CD1c-positive myeloid dendritic cell (primary cell): ENCODE measurements at regions not wholly inside any gene's neighbourhood (a gene's known extent, or its start where the extent isn't known, plus 50 kb on each side); places are given as distances from the start of the nearest gene placed in this dataset.

Experiments
- DNase-seq: peaks from one replicate; pipeline ENCODE4 v3.0.0-alpha.2; 2016; ENCODE audit errors: extremely low spot score

- no peak for DNase-seq
Measured at GRCh38 chr10:78736926-78737630, 331.7 kb upstream of the ZMIZ1 start.

- no peak for DNase-seq
Measured at GRCh38 chr10:78737883-78738856, 330.6 kb upstream of the ZMIZ1 start.

GRCh38 chr10:78738861-78739260 lies 329.9 kb upstream of the ZMIZ1 start:
- DNase-seq = no peak

- no peak for DNase-seq
Measured at GRCh38 chr10:78739444-78740053, 329.2 kb upstream of the ZMIZ1 start.

- no peak for DNase-seq
Measured at GRCh38 chr10:78740976-78741915, 327.5 kb upstream of the ZMIZ1 start.

- DNase-seq = no peak
Measured at GRCh38 chr10:78742406-78742729, 326.4 kb upstream of the ZMIZ1 start.

- DNase-seq = no peak
Measured at GRCh38 chr10:78742730-78743615, 325.8 kb upstream of the ZMIZ1 start.

- no peak for DNase-seq
Measured at GRCh38 chr10:78744056-78744455, 324.7 kb upstream of the ZMIZ1 start.

- DNase-seq = no peak
Measured at GRCh38 chr10:78744491-78745090, 324.2 kb upstream of the ZMIZ1 start.

GRCh38 chr10:78745441-78745840 lies 323.3 kb upstream of the ZMIZ1 start:
- DNase-seq = no peak

- no peak for DNase-seq
Measured at GRCh38 chr10:78746155-78746763, 322.5 kb upstream of the ZMIZ1 start.

GRCh38 chr10:78747401-78748234 lies 321.1 kb upstream of the ZMIZ1 start:
- no peak for DNase-seq

- DNase-seq = no peak
Measured at GRCh38 chr10:78748235-78748533, 320.6 kb upstream of the ZMIZ1 start.

- no peak for DNase-seq
Measured at GRCh38 chr10:78749200-78749599, 319.6 kb upstream of the ZMIZ1 start.

GRCh38 chr10:78749898-78750297 lies 318.9 kb upstream of the ZMIZ1 start:
- no peak for DNase-seq

- DNase-seq = no peak
Measured at GRCh38 chr10:78750418-78750817, 318.3 kb upstream of the ZMIZ1 start.

GRCh38 chr10:78751716-78752115 lies 317.1 kb upstream of the ZMIZ1 start:
- no peak for DNase-seq

GRCh38 chr10:78752221-78752620 lies 316.5 kb upstream of the ZMIZ1 start:
- DNase-seq = no peak

GRCh38 chr10:78752708-78753107 lies 316.1 kb upstream of the ZMIZ1 start:
- DNase-seq = peak; percentile 18
